ENCODE measurements at regions not wholly inside any gene's neighbourhood (a gene's known extent, or its start where the extent isn't known, plus 50 kb on each side); places are given as distances from the start of the nearest gene placed in this dataset.

DNA sequence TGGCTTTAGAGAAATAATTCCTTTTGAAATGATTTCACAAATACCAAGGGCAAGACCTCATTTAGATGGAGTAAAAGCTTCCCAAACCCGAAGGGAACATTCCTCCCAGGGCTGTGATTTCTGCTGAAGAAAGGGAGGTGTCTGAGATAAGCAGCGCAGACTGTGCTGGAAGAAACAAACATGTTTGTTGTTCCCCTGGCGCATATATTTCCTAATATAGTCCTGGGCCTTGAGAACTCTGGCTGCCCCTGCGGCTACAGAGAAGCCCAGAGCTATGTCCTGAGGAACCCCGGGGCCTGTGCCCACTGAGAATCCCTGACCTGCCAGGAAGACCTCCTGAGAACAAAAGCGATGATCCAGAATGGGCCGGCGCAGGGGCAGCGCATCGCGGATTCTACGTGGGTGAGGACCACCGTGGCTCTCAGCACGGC lies 372.6 kb upstream of the NT5C1B start:
- TF ChIP-seq, protein P1, sequence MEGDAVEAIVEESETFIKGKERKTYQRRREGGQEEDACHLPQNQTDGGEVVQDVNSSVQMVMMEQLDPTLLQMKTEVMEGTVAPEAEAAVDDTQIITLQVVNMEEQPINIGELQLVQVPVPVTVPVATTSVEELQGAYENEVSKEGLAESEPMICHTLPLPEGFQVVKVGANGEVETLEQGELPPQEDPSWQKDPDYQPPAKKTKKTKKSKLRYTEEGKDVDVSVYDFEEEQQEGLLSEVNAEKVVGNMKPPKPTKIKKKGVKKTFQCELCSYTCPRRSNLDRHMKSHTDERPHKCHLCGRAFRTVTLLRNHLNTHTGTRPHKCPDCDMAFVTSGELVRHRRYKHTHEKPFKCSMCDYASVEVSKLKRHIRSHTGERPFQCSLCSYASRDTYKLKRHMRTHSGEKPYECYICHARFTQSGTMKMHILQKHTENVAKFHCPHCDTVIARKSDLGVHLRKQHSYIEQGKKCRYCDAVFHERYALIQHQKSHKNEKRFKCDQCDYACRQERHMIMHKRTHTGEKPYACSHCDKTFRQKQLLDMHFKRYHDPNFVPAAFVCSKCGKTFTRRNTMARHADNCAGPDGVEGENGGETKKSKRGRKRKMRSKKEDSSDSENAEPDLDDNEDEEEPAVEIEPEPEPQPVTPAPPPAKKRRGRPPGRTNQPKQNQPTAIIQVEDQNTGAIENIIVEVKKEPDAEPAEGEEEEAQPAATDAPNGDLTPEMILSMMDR (IDR thresholded peaks at IDR 0.05), result no peak
- TF ChIP-seq POLR2A (IDR thresholded peaks at IDR 0.05), result no peak
